GM21576 (cell line): ENCODE measurements at regions not wholly inside any gene's neighbourhood (a gene's known extent, or its start where the extent isn't known, plus 50 kb on each side); places are given as distances from the start of the nearest gene placed in this dataset.
"Not testable (repeated sequence)": the region's sequence is repeated elsewhere in the genome, so short reads cannot be mapped to it uniquely, and the experiment has no call there.

Experiments
- ATAC-seq: cut with Tn5 transposase; IDR thresholded peaks from one replicate; pipeline ENCODE4 v1.9.1; 2021; ENCODE audit warnings: mild to moderate bottlenecking, moderate library complexity; ENCODE audit not compliant: unreplicated experiment

- not testable (repeated sequence) for ATAC-seq
Observed at GRCh38 chr17:34039759-34040555, 215.1 kb upstream of the CCL2 start.

GRCh38 chr17:34045990-34046389, 209.1 kb upstream of the CCL2 start:
- ATAC-seq: no peak

- ATAC-seq: no peak
Observed at GRCh38 chr17:34051046-34051445, 204.0 kb upstream of the CCL2 start.

- ATAC-seq: no peak
Observed at GRCh38 chr17:34054495-34054894, 200.6 kb upstream of the CCL2 start.

GRCh38 chr17:34055606-34056005, 199.5 kb upstream of the CCL2 start:
- no peak for ATAC-seq

GRCh38 chr17:34059423-34060220, 195.5 kb upstream of the CCL2 start:
- no peak for ATAC-seq

- no peak for ATAC-seq
Observed at GRCh38 chr17:34066528-34066927, 188.6 kb upstream of the CCL2 start.

- ATAC-seq: no peak
Observed at GRCh38 chr17:34067011-34067410, 188.1 kb upstream of the CCL2 start.

GRCh38 chr17:34068571-34068970, 186.5 kb upstream of the CCL2 start:
- ATAC-seq: no peak

- no peak for ATAC-seq
Observed at GRCh38 chr17:34070712-34071111, 184.4 kb upstream of the CCL2 start.

GRCh38 chr17:34071886-34072420, 183.1 kb upstream of the CCL2 start:
- ATAC-seq: no peak

GRCh38 chr17:34075076-34075475, 180.0 kb upstream of the CCL2 start:
- ATAC-seq: no peak

GRCh38 chr17:34076743-34077631, 178.1 kb upstream of the CCL2 start:
- no peak for ATAC-seq

GRCh38 chr17:34081269-34081668, 173.8 kb upstream of the CCL2 start:
- ATAC-seq: no peak

GRCh38 chr17:34082404-34082803, 172.7 kb upstream of the CCL2 start:
- no peak for ATAC-seq

GRCh38 chr17:34089042-34089441, 166.0 kb upstream of the CCL2 start:
- ATAC-seq: not testable (repeated sequence)

GRCh38 chr17:34090593-34090992, 164.5 kb upstream of the CCL2 start:
- ATAC-seq: no peak

- no peak for ATAC-seq
Observed at GRCh38 chr17:34091975-34092374, 163.1 kb upstream of the CCL2 start.

- no peak for ATAC-seq
Observed at GRCh38 chr17:34095106-34095505, 160.0 kb upstream of the CCL2 start.

GRCh38 chr17:34098699-34099098, 156.4 kb upstream of the CCL2 start:
- ATAC-seq: no peak
